Activated CD8-positive, alpha-beta memory T cell treated with anti-CD3 and anti-CD28 coated beads for 36 hours (primary cell): ENCODE measurements at regions not wholly inside any gene's neighbourhood (a gene's known extent, or its start where the extent isn't known, plus 50 kb on each side); places are given as distances from the start of the nearest gene placed in this dataset.
"Not testable (repeated sequence)": the region's sequence is repeated elsewhere in the genome, so short reads cannot be mapped to it uniquely, and the experiment has no call there.

ENCODE experiments used
- CTCF ChIA-PET: fragments of 350-600 bp; sonication (Branson Sonifier 250); formaldehyde crosslinking; loops from one replicate; lab custom pipeline; 2021; ENCODE audit warnings: antibody characterized with exemption; lab: Charles Lee
- POLR2A ChIA-PET: fragments of 350-600 bp; sonication (Branson Sonifier 250); formaldehyde crosslinking; loops from one replicate; lab custom pipeline; 2021; ENCODE audit warnings: antibody characterized with exemption; lab: Charles Lee

DNA sequence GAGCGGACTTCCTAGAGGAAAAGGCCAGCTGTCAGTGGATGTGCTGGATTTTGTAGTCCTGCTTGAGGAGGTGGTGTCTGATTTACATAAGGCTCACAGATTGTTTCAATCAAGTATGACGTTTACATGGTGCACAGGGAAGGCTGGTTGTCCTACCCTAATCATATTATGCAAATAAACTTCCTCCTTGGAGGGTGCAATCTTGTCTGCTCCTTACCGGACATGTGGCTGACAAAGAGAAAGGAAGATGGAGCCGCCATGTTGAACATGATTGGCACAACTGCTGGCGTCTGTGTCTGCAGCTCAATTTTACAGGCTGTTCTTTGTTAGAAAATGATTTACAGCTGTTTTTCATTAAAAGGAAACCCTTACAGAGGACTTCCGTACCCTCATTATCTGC, 1656.1 kb downstream of the KCNT2 start:
- CTCF ChIA-PET, result no interaction called here

DNA sequence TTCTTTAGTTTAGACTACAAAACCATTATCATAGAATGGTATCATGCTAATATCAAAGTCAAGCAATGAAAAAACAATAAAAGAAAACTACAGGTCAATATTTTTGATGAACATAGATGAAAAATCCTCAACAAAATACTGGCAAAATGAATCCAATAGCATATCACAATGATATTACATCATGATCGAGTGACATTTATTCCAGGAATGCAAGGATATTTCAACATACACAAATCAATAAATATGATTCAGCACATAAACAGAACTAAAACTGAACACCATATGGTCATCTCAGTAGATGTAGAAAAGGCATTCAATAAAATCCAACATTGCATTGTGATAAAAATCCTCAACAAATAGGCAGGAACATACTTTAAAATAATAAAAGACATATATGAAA, 1657.7 kb downstream of the KCNT2 start:
- CTCF ChIA-PET, result no interaction called here
- POLR2A ChIA-PET, result no interaction called here

More for the DNA sequence above, 1656.1 kb downstream of the KCNT2 start:
- POLR2A ChIA-PET, result no interaction called here

DNA sequence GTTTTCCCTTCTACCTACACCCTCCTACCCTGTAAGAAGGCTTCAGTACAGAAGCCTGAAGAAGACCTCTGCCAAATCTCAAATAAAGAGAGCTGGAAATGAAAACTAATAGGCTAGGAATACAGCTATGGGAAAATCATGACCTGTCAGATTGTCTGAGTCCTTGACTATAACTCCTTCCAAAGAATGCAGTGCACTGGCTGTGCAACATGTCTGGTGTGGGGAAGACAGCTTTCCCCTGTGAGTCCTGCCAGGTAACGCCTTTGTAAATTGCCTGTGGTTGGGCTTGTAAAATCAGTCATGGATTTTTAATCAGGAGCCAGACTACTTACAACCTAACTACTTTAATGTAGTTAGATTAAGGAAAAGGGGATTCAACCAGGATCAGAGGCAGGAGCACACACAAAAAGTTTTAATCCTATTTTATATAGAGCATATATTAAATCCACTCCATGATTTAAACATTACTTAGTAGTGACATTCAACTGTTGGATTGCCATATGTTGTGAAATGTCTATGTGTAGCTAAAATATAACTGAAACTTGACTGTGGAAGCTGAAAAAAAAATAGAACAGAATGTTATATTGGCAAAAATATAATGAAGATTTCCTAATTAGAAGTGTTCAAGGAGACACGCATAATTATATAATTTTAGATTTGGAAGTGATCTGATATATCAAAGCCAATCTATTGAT, 1667.8 kb downstream of the KCNT2 start:
- POLR2A ChIA-PET, result no interaction called here
- CTCF ChIA-PET, result interaction anchor here (0.7 kb wide), 1 partner anchor 368 kb away, joined by 3 read pairs; no protein-coding TSS in a partner anchor

DNA sequence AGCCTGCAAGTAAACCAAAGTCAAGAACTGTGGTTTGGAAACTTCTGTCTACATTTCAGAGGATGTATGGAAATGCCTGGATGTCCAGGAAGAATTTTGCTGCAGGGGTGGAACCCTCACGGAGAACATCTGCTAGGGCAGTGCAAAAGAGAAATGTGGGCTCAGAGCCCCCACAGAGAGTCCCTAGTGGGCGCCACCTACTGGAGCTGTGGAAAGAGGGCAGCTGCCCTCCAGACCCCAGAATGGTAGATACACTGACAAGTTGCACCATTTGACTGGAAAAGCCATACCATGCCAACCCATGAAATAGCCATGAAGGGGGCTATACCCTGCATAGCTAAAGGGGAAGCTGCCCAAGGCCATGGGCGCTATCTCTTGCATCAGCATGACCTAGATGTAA, 1672.4 kb downstream of the KCNT2 start:
- CTCF ChIA-PET, result no interaction called here
- POLR2A ChIA-PET, result no interaction called here

DNA sequence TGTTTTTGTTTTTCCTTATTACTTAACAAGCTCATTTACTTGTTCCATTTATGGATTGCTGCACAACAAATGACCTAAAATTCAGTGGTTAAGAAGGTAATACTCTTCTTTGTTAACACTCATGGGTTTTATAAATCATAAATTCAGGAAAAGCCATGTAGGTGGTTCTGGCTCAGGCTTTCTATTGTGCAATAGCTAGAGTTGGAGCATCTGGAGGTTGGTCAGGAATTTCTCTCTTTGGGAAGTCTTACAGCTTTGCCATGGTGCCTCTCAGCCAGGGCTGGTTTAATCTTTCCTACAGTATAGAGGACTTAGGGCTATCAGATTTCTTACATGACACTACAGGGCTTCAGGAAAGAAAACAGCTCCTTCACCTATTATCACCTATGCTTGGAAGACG, 1677.1 kb downstream of the KCNT2 start:
- POLR2A ChIA-PET, result no interaction called here
- CTCF ChIA-PET, result no interaction called here

DNA sequence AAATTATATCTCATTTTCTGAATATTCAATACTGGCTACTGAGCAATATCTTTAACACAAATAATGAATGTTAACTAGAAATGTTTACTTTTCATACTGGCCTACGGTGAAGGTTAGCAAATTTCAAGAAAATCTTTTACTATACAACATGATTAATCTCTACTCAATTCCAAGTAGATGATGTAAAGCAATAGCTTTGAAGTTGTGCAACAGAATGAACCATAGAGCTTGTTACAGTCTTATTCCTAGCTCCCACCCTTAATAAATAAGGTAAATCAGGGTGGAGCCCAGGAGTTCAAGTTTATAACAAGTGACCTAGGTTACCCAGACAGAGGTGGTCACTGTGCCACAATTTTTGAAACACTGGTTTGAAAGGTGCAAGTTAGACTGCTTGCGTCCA, 1678.1 kb downstream of the KCNT2 start:
- POLR2A ChIA-PET, result no interaction called here
- CTCF ChIA-PET, result no interaction called here

DNA sequence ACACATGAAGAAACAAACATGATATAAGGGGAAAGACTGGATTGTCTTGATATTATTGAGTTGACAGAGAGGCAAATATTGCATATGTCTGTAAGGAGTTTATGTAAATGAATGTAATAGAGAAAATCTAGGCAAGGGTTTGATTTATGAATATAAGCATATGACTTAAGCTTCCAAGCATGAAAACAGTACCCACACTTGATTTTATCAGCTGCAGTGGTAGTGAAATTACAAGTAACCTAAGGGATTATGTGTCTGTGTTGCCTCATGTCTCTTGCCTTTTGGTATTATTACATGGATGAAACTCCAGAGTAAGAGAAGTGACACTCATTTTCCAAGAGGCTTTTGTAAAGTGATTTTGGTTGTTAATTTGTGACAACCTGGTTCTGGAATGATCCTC, 1678.9 kb downstream of the KCNT2 start:
- POLR2A ChIA-PET, result no interaction called here
- CTCF ChIA-PET, result no interaction called here

DNA sequence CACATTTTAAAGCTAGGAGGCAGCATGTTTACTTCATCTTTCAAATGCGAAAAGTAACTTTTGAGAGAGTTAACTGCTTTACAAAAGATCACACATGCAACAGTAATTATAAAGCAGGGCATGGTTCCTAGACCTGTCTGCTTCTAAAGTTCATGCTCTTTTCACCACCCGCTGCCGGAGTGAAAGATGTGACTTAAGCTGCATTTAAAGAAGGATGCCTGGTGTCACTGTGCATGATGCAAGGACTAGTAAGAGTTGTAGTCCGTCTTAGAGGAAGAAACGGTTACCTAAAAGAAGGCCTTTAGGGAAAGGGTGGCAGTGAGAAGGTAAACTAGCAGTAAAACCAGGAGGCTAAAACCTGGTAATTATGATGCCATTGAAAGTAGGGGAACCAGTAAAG, 1689.1 kb downstream of the KCNT2 start:
- ChIA-PET POLR2A (no interaction called here), CTCF (no interaction called here)

DNA sequence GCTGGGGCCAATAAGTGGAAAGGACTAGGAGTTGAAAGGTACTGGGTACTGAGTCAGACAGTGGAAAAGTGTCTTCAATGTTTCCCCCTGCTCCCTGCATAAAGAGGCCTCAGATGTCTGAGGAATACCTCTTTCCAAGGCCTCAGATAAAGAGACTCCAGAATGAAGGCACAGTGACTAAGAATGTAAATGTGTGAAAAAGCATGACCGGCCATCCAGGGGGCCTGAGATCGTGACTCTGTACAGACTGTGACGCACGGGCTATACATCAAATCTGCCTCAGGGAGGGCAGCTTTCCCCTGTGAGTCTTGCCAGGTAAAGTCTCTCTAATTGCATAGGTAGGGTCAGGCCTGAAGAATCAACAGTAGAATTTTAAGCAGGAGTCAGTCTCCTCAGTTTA, 1690.5 kb downstream of the KCNT2 start:
- ChIA-PET POLR2A (no interaction called here), CTCF (no interaction called here)

DNA sequence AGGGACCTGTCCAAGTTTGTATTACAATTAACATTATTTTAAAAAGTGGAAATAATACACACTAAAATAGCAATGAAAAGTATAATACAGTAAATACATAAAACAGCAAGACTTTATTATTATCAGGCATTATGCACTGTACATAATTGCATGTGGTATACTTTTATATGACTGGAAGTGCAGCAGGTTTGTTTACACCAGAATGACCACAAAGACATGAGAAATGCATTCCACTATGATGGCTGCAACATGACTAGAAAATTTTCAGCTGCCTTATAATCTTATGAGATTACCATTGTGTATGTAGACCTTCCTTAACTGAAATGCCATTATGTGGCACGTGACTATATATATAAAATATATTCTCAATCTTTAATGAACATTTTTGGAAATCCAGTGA, 1699.6 kb downstream of the KCNT2 start:
- CTCF ChIA-PET, result no interaction called here
- POLR2A ChIA-PET, result no interaction called here

DNA sequence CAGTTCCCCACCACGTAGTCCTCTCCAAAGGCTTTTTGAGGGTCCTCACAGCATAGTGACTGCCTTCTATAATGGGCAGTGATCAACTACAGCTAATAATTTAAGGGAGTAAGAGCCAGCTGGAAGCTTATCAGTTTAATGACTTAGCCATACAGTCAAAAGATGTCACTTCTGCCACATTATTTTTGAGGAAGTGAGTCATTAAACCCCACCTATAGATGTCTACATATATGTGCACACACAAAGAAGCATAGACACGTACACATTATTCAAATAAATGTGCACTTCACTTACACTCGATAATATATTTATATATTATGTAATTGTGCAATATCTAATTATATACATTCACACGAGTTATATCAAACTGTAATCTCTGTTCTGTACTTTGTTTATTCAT, 1704.7 kb downstream of the KCNT2 start:
- ChIA-PET CTCF (no interaction called here), POLR2A (no interaction called here)

DNA sequence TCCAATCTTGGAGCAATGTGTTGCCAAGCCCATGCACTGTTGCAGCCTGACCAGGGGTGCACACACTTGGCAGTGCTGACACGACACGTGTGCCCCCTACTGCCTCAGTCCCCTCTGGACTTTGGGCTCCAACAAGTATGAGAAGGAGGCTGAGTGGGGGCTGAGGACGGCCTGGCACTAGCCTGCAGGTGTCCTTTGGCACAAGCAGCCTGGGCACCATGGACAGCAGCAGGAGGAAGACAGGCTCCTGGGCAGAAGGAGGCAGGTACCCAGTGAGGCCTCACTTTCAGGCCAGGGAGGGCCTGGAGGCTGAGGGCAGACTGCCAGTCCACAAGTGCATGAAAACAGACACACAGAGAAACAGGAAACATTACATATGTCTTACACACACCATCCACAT, 1702.9 kb upstream of the B3GALT2 start:
- POLR2A ChIA-PET, result no interaction called here
- CTCF ChIA-PET, result no interaction called here

DNA sequence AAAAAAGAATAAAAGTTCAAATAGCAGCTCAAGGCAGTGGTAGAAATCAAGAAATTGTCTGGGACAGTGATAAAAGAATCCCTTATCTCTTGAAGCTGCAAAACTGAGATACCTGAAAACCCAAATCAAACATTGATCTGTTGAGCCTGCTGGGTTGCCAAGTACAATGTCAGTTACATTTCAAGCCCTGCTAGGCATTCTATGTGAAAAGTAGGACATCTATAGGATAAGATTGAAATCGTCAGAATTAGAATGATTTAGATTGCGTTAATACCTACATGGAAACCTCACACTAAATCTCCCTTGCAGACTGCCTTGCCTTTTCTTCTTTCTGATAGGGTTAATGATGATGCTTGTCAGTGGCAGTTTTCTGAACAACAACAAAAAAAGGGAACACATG, 1684.4 kb upstream of the B3GALT2 start:
- POLR2A ChIA-PET, result no interaction called here
- CTCF ChIA-PET, result no interaction called here

DNA sequence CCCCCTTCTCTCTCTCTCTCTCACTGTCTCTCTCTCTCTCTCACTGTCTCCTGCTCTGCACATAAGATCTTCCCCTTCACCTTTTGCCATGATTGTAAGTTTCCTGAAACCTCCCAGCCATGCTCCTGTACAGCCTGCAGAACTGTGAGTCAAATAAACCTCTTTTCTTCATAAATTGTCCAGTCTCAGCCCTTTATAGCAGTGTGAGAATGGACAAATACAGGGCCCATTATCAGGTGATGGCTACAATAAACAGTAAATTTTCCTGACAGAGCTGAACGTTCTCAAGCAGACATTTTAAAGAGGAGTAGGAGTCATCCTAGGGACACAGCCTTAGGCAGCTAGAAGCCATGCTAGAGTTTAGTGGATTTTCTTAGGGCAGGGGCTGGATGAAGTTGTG, 1679.7 kb upstream of the B3GALT2 start:
- ChIA-PET CTCF (no interaction called here), POLR2A (no interaction called here)

DNA sequence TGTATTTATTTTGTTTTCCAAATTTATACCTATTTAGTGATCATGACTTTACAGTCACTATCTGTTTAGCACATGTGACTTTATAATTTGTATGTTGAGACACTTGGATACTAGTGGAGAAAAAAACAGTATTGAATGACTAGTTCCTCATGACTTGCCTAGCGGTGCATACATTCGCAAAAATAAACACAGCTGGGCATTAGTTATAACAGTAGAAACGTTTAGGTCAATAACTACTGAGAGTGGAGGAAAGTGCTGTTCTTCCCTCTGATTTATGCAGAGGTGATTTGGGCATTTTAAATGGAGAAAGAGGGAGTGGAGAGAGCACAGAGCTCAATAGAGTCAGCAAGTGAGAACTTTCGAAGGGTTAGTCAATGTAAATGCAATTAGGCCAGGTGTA, 1679.0 kb upstream of the B3GALT2 start:
- CTCF ChIA-PET, result no interaction called here

DNA sequence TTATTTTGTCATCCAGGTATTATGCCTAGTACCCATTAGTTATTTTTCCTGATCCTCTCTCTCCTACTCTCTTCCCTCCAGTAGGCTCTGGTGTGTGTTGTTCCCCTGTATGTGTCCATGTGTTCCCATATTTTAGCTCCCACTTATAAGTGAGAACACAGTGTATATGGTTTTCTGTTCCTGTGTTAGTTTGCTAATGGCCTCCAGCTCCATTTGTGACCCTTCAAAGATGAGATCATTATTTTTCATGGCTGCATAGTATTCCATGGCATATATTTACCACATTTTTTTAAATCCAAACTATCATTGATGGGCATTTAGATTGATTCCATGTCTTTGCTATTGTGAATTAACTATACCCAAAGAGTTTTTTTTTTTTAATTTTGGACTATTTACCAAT, 1675.7 kb upstream of the B3GALT2 start:
- POLR2A ChIA-PET, result no interaction called here
- CTCF ChIA-PET, result no interaction called here

More for the DNA sequence above, 1679.0 kb upstream of the B3GALT2 start:
- POLR2A ChIA-PET, result no interaction called here

DNA sequence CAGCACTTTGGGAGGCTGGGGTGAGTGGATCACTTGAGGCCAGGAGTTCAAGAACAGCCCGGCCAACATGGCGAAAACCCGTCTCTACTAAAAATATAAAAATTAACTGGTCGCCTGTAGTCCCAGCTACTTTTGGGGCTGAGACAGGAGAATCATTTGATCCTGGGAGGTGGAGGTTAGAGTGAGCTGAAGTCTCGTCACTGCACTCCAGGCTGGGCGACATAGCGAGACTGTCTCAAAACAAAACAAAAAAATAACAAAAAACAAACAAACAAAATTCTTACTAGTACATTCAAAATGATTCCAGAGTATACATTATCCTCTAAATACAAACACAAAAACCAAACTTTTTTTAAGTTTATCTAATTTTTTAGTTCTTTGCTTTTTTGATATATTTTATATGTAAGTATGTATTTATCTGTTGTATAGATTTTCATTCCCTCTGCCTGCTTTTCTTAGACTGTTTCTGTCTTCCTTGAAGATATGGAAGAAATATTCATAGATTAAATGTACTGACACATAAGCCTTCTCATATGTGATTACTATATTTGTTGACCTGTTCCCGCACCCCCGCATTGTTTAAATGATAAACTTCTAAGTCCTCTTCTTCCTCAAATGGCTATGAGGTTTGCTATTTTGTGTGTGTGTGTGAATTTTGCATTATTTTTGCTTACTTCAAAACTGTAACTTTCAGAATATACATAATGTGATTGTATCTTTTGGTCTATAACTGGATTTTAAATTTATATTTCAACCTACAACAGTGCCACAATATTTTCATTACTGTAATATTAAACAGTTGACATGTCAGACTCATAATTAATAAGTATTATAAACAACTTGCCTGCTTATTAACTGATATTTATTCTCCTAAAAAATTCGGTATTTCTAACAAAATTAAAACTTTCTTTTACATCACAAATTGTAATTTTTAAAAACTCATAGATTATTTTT, 1674.1 kb upstream of the B3GALT2 start:
- ChIA-PET POLR2A (no interaction called here), CTCF (no interaction called here)

DNA sequence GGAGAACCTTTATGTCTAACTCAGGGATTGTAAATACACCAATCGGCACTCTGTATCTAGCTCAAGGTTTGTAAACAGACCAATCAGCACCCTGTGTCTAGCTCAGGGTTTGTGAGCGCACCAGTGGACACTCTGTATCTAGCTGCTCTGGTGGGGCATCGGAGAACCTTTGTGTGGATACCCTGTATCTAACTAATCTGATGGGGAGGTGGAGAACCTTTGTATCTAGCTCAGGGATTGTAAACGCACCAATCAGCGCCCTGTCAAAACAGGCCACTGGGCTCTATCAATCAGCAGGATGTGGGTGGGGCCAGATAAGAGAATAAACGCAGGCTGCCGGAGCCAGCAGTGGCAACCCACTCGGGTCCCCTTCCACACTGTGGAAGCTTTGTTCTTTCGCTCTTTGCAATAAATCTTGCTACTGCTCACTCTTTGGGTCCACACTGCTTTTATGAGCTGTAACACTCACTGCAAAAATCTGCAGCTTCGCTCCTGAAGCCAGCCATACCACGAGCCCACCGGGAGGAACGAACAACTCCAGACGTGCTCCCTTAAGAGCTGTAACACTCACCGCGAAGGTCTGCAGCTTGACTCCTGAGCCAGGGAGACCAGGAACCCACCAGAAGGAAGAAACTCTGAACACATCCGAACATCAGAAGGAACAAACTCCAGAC, 1673.2 kb upstream of the B3GALT2 start:
- POLR2A ChIA-PET, CTCF ChIA-PET: not testable (repeated sequence)

DNA sequence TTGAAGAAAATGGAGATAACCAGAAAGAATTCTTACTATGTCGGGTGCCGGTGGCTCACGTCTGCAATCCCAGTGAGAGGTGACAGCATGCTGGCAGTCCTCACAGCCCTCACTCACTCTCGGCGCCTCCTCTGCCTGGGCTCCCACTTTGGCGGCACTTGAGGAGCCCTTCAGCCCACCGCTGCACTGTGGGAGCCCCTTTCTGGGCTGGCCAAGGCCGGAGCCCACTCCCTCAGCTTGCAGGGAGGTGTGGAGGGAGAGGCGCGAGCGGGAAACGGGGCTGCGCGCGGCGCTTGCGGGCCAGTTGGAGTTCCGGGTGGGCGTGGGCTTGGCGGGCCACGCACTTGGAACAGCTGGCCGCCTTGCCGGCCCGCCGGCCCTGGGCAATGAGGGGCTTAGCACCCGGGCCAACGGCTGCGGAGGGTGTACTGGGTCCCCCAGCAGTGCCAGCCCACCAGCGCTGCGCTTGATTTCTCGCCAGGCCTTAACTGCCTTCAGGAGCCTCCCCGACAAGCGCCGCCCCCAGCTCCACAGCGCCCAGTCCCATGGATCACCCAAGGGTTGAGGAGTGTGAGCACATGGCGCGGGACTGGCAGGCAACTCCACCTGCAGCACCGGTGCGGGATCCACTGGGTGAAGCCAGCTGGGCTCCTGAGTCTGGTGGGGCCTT, 1672.5 kb upstream of the B3GALT2 start:
- CTCF ChIA-PET, POLR2A ChIA-PET: not testable (repeated sequence)

DNA sequence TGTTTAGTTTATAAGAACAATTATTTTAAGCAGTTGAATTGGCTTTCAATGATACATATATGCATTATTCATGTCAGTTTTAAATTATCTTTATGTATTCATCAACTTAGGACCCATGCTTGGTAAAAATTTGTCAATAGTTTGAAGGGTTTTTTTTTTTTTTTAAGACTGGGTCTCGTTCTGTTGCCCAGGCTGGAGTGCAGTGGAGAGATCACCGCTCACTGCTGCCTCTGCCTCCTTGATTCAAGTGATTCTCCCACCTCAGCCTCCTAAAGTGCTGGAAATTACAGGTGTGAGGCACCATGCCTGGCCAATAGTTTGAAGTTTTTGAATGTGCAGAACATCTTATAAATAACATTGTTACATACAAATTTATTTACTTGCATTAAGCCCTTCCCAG, 1671.0 kb upstream of the B3GALT2 start:
- POLR2A ChIA-PET, result no interaction called here

More for the DNA sequence above, 1671.0 kb upstream of the B3GALT2 start:
- CTCF ChIA-PET, result no interaction called here
